Cardiac septum (tissue), 1 donor: ENCODE measurements at regions not wholly inside any gene's neighbourhood (a gene's known extent, or its start where the extent isn't known, plus 50 kb on each side); places are given as distances from the start of the nearest gene placed in this dataset.
"Not testable (repeated sequence)": the region's sequence is repeated elsewhere in the genome, so short reads cannot be mapped to it uniquely, and the experiment has no call there.

Experiments
- DNase-seq: peaks from one replicate; pipeline ENCODE4 v3.0.0-alpha.2; 2020; ENCODE audit warnings: low spot score
- intact Hi-C: fragments of 100-400 bp; cut with DNase I; formaldehyde crosslinking; loops from one replicate; pipeline ENCODE4 v1.14.0; 2022
- donor health status: DM: no; HTN: no; CAD: no.

GRCh38 chr17:26881195-26881594 lies 412.7 kb upstream of the WSB1 start:
- DNase-seq, intact Hi-C loops: not testable (repeated sequence)

GRCh38 chr17:26882097-26882761 lies 411.7 kb upstream of the WSB1 start:
- DNase-seq: not testable (repeated sequence)

GRCh38 chr17:26883878-26884740 lies 409.8 kb upstream of the WSB1 start:
- intact Hi-C loops, DNase-seq: not testable (repeated sequence)

More at GRCh38 chr17:26882097-26882761, 411.7 kb upstream of the WSB1 start:
- intact Hi-C loops: not testable (repeated sequence)

- DNase-seq, intact Hi-C loops: not testable (repeated sequence)
These were observed 409.2 kb upstream of the WSB1 start for GRCh38 chr17:26884741-26885059.

GRCh38 chr17:26885244-26885970 lies 408.5 kb upstream of the WSB1 start:
- peak; percentile 72 for DNase-seq
- intact Hi-C loops: not testable (repeated sequence)
